WTC11 (cell line): ENCODE measurements at regions not wholly inside any gene's neighbourhood (a gene's known extent, or its start where the extent isn't known, plus 50 kb on each side); places are given as distances from the start of the nearest gene placed in this dataset.

Experiments
- ATAC-seq: fragments of 200-7000 bp; cut with Tn5 transposase; 2 replicates; pipeline ENCODE4 v1.10.0; 2021; ENCODE audit warnings: mild to moderate bottlenecking, moderate library complexity
- CTCF ChIA-PET: fragments of 300-600 bp; sonication (Branson Sonifier 250); formaldehyde crosslinking; loops from one replicate; lab custom pipeline; 2021; ENCODE audit warnings: antibody characterized with exemption; lab: Charles Lee
- POLR2A ChIA-PET: fragments of 350-600 bp; sonication (Branson Sonifier 250); formaldehyde crosslinking; loops from one replicate; lab custom pipeline; 2021; ENCODE audit warnings: antibody characterized with exemption; lab: Charles Lee
- DNase-seq: peaks from one replicate; pipeline ENCODE4 v3.0.0; 2021; ENCODE audit warnings: low spot score
- H3K27ac Mint-ChIP-seq: 2 replicates; pipeline ENCODE4 v1.8.0; 2021; ENCODE audit warnings: mixed read lengths
- H3K27me3 Mint-ChIP-seq: 2 replicates; pipeline ENCODE4 v1.8.0; 2021; ENCODE audit warnings: low read depth, mild to moderate bottlenecking, moderate library complexity, mixed read lengths
- H3K36me3 Mint-ChIP-seq: 2 replicates; pipeline ENCODE4 v1.8.0; 2021; ENCODE audit warnings: mixed read lengths
- H3K4me1 Mint-ChIP-seq: 2 replicates; pipeline ENCODE4 v1.8.0; 2022; ENCODE audit warnings: mixed read lengths
- H3K4me3 Mint-ChIP-seq: 2 replicates; pipeline ENCODE4 v1.8.0; 2021; ENCODE audit warnings: mild to moderate bottlenecking, moderate library complexity, mixed read lengths
- H3K9me3 Mint-ChIP-seq: 2 replicates; pipeline ENCODE4 v1.8.0; 2021; ENCODE audit warnings: mixed read lengths
- ATF2 ChIP-seq: sonication (generic); formaldehyde crosslinking; IDR thresholded peaks from 2 replicates; pipeline ENCODE4 v1.8.1; 2022; ENCODE audit warnings: low read depth, missing genetic modification reagents, borderline replicate concordance
- E2F5 ChIP-seq: sonication (generic); formaldehyde crosslinking; IDR thresholded peaks from 2 replicates; pipeline ENCODE4 v1.8.1; 2022; ENCODE audit warnings: mild to moderate bottlenecking, moderate library complexity, missing genetic modification reagents
- ETV6 ChIP-seq: sonication (generic); formaldehyde crosslinking; IDR thresholded peaks from 2 replicates; pipeline ENCODE4 v1.8.1; 2022; ENCODE audit warnings: mild to moderate bottlenecking, missing genetic modification reagents
- FOXJ3 ChIP-seq: sonication (generic); formaldehyde crosslinking; IDR thresholded peaks from 2 replicates; pipeline ENCODE4 v1.9.0; 2021; ENCODE audit warnings: missing genetic modification reagents, mild to moderate bottlenecking, borderline replicate concordance
- FOXK1 ChIP-seq: sonication (generic); formaldehyde crosslinking; IDR thresholded peaks from 2 replicates; pipeline ENCODE4 v1.8.0; 2022; ENCODE audit warnings: mild to moderate bottlenecking, moderate library complexity, missing genetic modification reagents
- GTF2I ChIP-seq: fragments of 250-450 bp; sonication (Bioruptor Pico); conservative IDR thresholded peaks from 2 replicates; pipeline ENCODE4 v1.4.0; 2021; ENCODE audit warnings: mild to moderate bottlenecking
- NFYB ChIP-seq: sonication (generic); formaldehyde crosslinking; conservative IDR thresholded peaks from 2 replicates; pipeline ENCODE4 v1.8.0; 2022; ENCODE audit warnings: low read depth, missing genetic modification reagents
- NR2C2 ChIP-seq: sonication (generic); formaldehyde crosslinking; IDR thresholded peaks from 2 replicates; pipeline ENCODE4 v1.8.0; 2022; ENCODE audit warnings: mild to moderate bottlenecking, missing genetic modification reagents
- OVOL2 ChIP-seq: fragments of 250-450 bp; sonication (Bioruptor Pico); IDR thresholded peaks from 2 replicates; pipeline ENCODE4 v1.9.0; 2021; ENCODE audit warnings: mild to moderate bottlenecking, borderline replicate concordance
- SP1 ChIP-seq: sonication (generic); formaldehyde crosslinking; conservative IDR thresholded peaks from 2 replicates; pipeline ENCODE4 v1.8.1; 2022; ENCODE audit warnings: missing genetic modification reagents
- TCF7 ChIP-seq: sonication (generic); formaldehyde crosslinking; IDR thresholded peaks from 2 replicates; pipeline ENCODE4 v1.8.0; 2022; ENCODE audit warnings: mild to moderate bottlenecking, low read depth, missing genetic modification reagents, moderate library complexity
- TEAD4 ChIP-seq: sonication (generic); formaldehyde crosslinking; IDR thresholded peaks from 2 replicates; pipeline ENCODE4 v1.8.0; 2022; ENCODE audit warnings: mild to moderate bottlenecking, missing genetic modification reagents
- TP53 ChIP-seq: sonication (generic); formaldehyde crosslinking; IDR thresholded peaks from 2 replicates; pipeline ENCODE4 v1.8.1; 2023; ENCODE audit warnings: mild to moderate bottlenecking, missing genetic modification reagents
- ZNF281 ChIP-seq: sonication (generic); formaldehyde crosslinking; IDR thresholded peaks from 2 replicates; pipeline ENCODE4 v1.8.0; 2023; ENCODE audit warnings: mild to moderate bottlenecking, missing genetic modification reagents
- ZNF671 ChIP-seq: fragments of 250-450 bp; sonication (Bioruptor Pico); IDR thresholded peaks from 2 replicates; pipeline ENCODE4 v1.8.0; 2021; ENCODE audit warnings: mild to moderate bottlenecking
- ZSCAN18 ChIP-seq: fragments of 250-450 bp; sonication (Bioruptor Pico); IDR thresholded peaks from 2 replicates; pipeline ENCODE4 v2.1.2; 2022; ENCODE audit warnings: mild to moderate bottlenecking, moderate library complexity
- TF ChIP-seq, protein P1 (sequence below): sonication (generic); formaldehyde crosslinking; IDR thresholded peaks from 2 replicates; pipeline ENCODE4 v1.8.0; 2022; ENCODE audit warnings: mild to moderate bottlenecking, missing genetic modification reagents
- TF ChIP-seq, protein P2 (sequence below): sonication (generic); formaldehyde crosslinking; IDR thresholded peaks from 2 replicates; pipeline ENCODE4 v1.8.0; 2022; ENCODE audit warnings: mild to moderate bottlenecking, missing genetic modification reagents
- TF ChIP-seq, protein P3 (sequence below): sonication (generic); formaldehyde crosslinking; conservative IDR thresholded peaks from 2 replicates; pipeline ENCODE4 v1.8.1; 2023; ENCODE audit warnings: mild to moderate bottlenecking, low read depth, missing genetic modification reagents, moderate library complexity

- TF ChIP-seq TEAD4 (no peak), ZSCAN18 (CRISPR knock-in tag) (no peak), TCF7 (no peak)
Observed at GRCh38 chr2:100744184-100744583, 75.8 kb upstream of the NPAS2 start (continued).

DNA sequence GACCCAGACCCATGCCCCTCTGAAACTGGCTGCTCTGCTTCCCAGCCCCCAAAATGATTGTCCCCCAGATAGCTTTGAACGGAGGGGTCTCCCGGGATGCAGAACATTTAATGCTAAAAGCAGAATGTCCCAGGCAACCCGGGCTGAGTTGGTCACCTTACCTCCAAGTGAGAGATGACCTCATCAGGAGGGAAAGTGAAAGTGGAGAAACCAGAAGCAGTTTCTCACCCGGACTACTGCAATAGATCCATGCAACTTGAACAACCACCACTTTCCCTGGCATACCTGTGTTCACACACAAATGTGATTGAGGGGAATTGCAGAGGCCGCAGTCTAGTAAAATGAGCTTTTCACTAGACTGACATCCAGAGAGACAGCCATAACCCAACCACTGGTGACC, 75.3 kb upstream of the NPAS2 start:
- peaks cover 6% of the 10 kb centered on the region for H3K9me3 Mint-ChIP-seq
- CTCF ChIA-PET: interaction anchor here (1.0 kb wide), 1 partner anchor 473 kb away, joined by 4 read pairs; no protein-coding TSS in a partner anchor
- no peak for DNase-seq
- H3K4me1 Mint-ChIP-seq: no peaks in the 10 kb centered on the region
- TF ChIP-seq ATF2 (CRISPR knock-in tag) (no peak), FOXJ3 (no peak), ZNF671 (no peak), OVOL2 (no peak), ZNF281 (CRISPR knock-in tag) (no peak), GTF2I (CRISPR knock-in tag) (no peak), ETV6 (CRISPR knock-in tag) (no peak), NFYB (CRISPR knock-in tag) (no peak)
- TF ChIP-seq, protein P1, sequence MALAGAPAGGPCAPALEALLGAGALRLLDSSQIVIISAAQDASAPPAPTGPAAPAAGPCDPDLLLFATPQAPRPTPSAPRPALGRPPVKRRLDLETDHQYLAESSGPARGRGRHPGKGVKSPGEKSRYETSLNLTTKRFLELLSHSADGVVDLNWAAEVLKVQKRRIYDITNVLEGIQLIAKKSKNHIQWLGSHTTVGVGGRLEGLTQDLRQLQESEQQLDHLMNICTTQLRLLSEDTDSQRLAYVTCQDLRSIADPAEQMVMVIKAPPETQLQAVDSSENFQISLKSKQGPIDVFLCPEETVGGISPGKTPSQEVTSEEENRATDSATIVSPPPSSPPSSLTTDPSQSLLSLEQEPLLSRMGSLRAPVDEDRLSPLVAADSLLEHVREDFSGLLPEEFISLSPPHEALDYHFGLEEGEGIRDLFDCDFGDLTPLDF (CRISPR knock-in tag): no peak
- TF ChIP-seq, all 79 proteins: peak for 0
- no peak overlapping the region for H3K4me3 Mint-ChIP-seq
- H3K27ac Mint-ChIP-seq: no peak overlapping the region
- POLR2A ChIA-PET: no interaction called here
- H3K36me3 Mint-ChIP-seq: no peaks in the 10 kb centered on the region
- ATAC-seq: no peak
- no peaks in the 10 kb centered on the region for H3K27me3 Mint-ChIP-seq

DNA sequence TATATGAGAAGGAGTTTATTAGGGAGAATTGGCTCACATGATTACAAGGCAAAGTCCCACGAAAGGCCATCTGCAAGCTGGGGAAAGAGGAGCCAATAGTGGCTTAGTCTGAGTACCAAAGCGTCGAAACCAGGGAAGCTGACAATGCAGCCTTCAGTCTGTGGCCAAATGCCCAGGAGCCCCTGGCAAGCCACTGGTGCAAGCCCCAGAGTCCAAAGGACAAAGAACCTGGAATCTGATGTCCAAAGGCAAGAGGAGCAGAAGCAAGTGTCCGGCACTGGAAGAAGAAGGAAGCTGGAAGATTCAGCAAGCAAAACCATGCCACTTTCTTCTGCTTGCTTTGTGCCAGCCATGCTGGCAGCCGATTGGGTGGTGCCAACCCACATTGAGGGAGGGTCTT, 74.3 kb upstream of the NPAS2 start:
- Mint-ChIP-seq H3K27ac (no peak overlapping the region), H3K4me3 (no peak overlapping the region), H3K4me1 (no peaks in the 10 kb centered on the region), H3K36me3 (no peaks in the 10 kb centered on the region), H3K27me3 (no peaks in the 10 kb centered on the region; the same call in 1 of the 2 replicates), H3K9me3 (peaks cover 13% of the 10 kb centered on the region; the same call in 1 of the 2 replicates)
- ATAC-seq: no peak
- POLR2A ChIA-PET: no interaction called here
- TF ChIP-seq TP53 (CRISPR knock-in tag): no peak
- no peak for TF ChIP-seq NR2C2 (CRISPR knock-in tag)
- TF ChIP-seq, protein P2, sequence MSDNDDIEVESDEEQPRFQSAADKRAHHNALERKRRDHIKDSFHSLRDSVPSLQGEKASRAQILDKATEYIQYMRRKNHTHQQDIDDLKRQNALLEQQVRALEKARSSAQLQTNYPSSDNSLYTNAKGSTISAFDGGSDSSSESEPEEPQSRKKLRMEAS (CRISPR knock-in tag): no peak
- no peak for TF ChIP-seq SP1
- TF ChIP-seq, protein P3, sequence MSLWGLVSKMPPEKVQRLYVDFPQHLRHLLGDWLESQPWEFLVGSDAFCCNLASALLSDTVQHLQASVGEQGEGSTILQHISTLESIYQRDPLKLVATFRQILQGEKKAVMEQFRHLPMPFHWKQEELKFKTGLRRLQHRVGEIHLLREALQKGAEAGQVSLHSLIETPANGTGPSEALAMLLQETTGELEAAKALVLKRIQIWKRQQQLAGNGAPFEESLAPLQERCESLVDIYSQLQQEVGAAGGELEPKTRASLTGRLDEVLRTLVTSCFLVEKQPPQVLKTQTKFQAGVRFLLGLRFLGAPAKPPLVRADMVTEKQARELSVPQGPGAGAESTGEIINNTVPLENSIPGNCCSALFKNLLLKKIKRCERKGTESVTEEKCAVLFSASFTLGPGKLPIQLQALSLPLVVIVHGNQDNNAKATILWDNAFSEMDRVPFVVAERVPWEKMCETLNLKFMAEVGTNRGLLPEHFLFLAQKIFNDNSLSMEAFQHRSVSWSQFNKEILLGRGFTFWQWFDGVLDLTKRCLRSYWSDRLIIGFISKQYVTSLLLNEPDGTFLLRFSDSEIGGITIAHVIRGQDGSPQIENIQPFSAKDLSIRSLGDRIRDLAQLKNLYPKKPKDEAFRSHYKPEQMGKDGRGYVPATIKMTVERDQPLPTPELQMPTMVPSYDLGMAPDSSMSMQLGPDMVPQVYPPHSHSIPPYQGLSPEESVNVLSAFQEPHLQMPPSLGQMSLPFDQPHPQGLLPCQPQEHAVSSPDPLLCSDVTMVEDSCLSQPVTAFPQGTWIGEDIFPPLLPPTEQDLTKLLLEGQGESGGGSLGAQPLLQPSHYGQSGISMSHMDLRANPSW: no peak
- no peak for TF ChIP-seq E2F5 (CRISPR knock-in tag)
- no peak for TF ChIP-seq FOXK1 (CRISPR knock-in tag)
- CTCF ChIA-PET: interaction anchor here (1.2 kb wide), 1 partner anchor 15 kb away, joined by 3 read pairs; no protein-coding TSS in a partner anchor
- no peak for DNase-seq
